Progenitor cell of endocrine pancreas (in vitro differentiated cells): ENCODE measurements at regions not wholly inside any gene's neighbourhood (a gene's known extent, or its start where the extent isn't known, plus 50 kb on each side); places are given as distances from the start of the nearest gene placed in this dataset.
"Not testable (repeated sequence)": the region's sequence is repeated elsewhere in the genome, so short reads cannot be mapped to it uniquely, and the experiment has no call there.

Experiments
- DNase-seq: peaks from one replicate; pipeline ENCODE4 v3.0.0; 2021; ENCODE audit warnings: low spot score; ENCODE audit not compliant: unreplicated experiment
- H3K27ac Mint-ChIP-seq: 2 replicates; pipeline ENCODE4 v1.8.0; 2021; ENCODE audit warnings: mild to moderate bottlenecking, moderate library complexity, mixed read lengths
- H3K27me3 Mint-ChIP-seq: 2 replicates; pipeline ENCODE4 v1.8.0; 2021; ENCODE audit warnings: mixed read lengths
- H3K36me3 Mint-ChIP-seq: 2 replicates; pipeline ENCODE4 v1.8.0; 2022; ENCODE audit warnings: mixed read lengths; ENCODE audit not compliant: insufficient read depth
- H3K4me1 Mint-ChIP-seq: 2 replicates; pipeline ENCODE4 v1.8.0; 2021; ENCODE audit warnings: low read depth, mixed read lengths
- H3K4me3 Mint-ChIP-seq: 2 replicates; pipeline ENCODE4 v1.8.0; 2021; ENCODE audit warnings: low read depth, mild to moderate bottlenecking, moderate library complexity, mixed read lengths
- H3K9me3 Mint-ChIP-seq: 2 replicates; pipeline ENCODE4 v1.8.0; 2021; ENCODE audit warnings: low read depth, mixed read lengths
- TF ChIP-seq, protein P1 (sequence below): fragments of 200-600 bp; sonication (generic); IDR thresholded peaks from one replicate; pipeline ENCODE4 v1.5.0; 2021; ENCODE audit warnings: antibody characterized with exemption, mild to moderate bottlenecking; ENCODE audit not compliant: unreplicated experiment

DNA sequence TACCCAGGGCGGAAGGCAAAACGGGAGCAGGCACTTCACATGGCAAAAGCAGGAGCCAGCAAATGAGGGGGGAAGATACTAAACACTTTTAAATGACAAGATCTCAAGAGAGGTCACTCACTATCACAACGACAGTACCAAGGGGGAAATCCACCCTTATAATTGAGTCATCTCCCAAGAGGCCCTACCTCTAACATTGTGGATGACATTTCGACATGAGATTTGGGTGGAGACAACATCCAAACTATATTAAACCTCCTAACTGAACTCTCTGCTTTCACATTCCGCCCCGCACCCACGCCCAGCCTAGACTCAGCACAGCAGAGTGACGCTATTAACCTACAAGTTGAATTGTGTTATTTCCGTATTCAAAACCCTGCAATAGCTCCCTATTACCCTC, 76.7 kb upstream of the SCAF11 start:
- DNase-seq: no peak
- H3K27ac Mint-ChIP-seq: no peak overlapping the region
- no peaks in the 10 kb centered on the region for H3K9me3 Mint-ChIP-seq
- no peaks in the 10 kb centered on the region for H3K36me3 Mint-ChIP-seq
- H3K4me3 Mint-ChIP-seq: no peak overlapping the region
- H3K4me1 Mint-ChIP-seq: no peaks in the 10 kb centered on the region
- TF ChIP-seq, protein P1, sequence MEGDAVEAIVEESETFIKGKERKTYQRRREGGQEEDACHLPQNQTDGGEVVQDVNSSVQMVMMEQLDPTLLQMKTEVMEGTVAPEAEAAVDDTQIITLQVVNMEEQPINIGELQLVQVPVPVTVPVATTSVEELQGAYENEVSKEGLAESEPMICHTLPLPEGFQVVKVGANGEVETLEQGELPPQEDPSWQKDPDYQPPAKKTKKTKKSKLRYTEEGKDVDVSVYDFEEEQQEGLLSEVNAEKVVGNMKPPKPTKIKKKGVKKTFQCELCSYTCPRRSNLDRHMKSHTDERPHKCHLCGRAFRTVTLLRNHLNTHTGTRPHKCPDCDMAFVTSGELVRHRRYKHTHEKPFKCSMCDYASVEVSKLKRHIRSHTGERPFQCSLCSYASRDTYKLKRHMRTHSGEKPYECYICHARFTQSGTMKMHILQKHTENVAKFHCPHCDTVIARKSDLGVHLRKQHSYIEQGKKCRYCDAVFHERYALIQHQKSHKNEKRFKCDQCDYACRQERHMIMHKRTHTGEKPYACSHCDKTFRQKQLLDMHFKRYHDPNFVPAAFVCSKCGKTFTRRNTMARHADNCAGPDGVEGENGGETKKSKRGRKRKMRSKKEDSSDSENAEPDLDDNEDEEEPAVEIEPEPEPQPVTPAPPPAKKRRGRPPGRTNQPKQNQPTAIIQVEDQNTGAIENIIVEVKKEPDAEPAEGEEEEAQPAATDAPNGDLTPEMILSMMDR: no peak
- no peaks in the 10 kb centered on the region for H3K27me3 Mint-ChIP-seq

DNA sequence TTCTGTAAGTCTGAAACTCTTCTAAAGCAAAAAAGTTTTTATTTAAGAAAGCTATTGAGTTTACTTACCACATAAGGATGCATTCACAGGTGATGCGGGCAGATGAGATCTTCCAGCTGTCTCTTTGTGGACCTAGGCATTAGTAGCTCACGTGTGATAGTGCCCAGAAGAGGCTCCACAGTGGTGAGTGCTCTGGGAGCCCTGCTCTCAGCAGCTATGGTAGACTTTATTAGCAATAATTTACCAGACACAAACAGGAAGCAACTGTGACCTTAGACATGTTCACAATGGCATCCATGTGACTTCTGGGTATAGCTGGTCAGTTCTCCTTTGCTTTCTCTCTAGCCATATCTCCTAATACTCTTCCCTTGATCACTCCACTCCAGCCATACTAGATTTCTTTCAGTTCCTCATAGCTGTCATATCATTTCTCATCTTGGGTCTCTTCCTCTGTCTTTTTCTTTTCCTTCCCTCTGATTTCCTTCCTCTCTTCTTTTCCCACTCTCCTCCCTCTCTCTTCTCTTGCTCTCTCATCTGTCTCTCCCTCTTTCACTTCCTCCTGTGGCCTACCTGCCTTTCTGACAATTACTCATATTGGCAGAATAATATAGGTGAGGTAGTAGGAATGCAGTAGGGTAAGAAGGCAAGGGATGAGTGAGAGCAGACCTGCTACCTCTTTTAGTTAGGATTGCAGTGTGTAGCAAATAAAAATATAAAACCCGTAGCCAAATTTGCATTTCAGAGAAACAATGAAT, 75.2 kb upstream of the SCAF11 start:
- no peak overlapping the region for H3K4me3 Mint-ChIP-seq
- H3K36me3 Mint-ChIP-seq: no peaks in the 10 kb centered on the region
- H3K27ac Mint-ChIP-seq: no peak overlapping the region

DNA sequence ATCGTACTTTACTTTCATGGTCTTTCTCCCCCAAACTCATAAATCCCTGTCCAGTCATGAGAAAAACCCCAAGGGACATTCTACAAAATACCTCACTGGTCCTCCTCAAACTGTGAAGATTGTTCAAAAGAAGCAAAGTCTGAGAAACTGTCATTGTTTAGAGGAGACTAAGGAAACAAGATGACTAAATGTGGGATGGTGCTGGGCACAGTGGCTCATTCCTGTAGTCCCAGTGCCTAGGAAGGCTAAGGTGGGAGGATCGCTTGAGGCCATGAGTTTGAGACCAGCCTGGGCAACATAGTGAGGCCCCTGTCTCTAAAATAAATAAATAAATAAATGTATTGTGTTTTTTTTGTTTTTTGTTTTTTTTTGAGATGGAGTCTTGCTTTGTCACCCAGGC, 74.2 kb upstream of the SCAF11 start:
- Mint-ChIP-seq H3K27me3 (no peaks in the 10 kb centered on the region), H3K27ac (no peak overlapping the region), H3K9me3 (peaks cover 14% of the 10 kb centered on the region), H3K36me3 (peaks cover under 1% of the 10 kb centered on the region), H3K4me1 (no peaks in the 10 kb centered on the region), H3K4me3 (no peak overlapping the region)
- DNase-seq: no peak
- TF ChIP-seq, protein P1: no peak

More for the DNA sequence above, 75.2 kb upstream of the SCAF11 start:
- TF ChIP-seq, protein P1: no peak
- Mint-ChIP-seq H3K27me3 (no peaks in the 10 kb centered on the region), H3K9me3 (peaks cover 7% of the 10 kb centered on the region), H3K4me1 (no peaks in the 10 kb centered on the region)
- DNase-seq: no peak

DNA sequence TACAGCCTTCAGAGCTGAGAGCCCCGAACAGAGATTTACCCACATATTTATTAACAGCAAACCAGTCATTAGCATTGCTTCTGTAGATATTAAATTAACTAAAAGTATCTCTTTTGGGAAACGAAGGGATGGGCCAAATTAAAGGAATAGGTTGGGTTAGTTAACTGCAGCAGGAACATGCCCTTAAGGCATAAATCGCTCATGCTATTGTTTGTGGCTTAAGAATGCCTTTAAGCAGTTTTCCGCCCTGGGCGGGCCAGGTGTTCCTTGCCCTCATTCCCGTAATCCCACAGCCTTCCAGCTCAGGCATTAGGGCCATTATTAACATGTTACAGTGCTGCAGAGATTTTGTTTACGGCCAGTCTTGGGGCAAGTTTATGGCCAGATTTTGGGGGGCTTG, 68.3 kb upstream of the SCAF11 start:
- H3K4me1 Mint-ChIP-seq, H3K36me3 Mint-ChIP-seq: not testable (repeated sequence)

DNA sequence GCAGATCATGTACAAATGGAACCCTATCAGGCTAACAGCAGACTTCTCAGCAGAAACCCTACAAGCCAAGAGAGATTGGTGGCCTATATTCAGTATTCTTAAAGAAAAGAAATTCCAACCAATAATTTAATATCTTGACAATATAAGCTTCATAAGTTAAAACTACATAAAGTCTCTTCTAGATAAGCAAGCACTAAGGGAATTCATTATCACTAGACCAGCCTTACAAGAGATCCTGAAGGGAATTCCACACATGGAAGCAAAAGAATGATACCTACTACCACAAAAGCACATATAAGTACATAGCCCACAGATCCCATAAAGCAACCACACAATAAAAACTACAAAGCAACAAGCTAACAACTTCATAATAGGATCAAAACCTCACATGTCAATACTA, 60.4 kb upstream of the SCAF11 start:
- Mint-ChIP-seq H3K27ac (no peak overlapping the region), H3K36me3 (no peaks in the 10 kb centered on the region), H3K9me3 (peaks cover 38% of the 10 kb centered on the region), H3K27me3 (no peaks in the 10 kb centered on the region), H3K4me3 (no peak overlapping the region), H3K4me1 (no peaks in the 10 kb centered on the region)
- DNase-seq: no peak
- TF ChIP-seq, protein P1: no peak

More for the DNA sequence above, 68.3 kb upstream of the SCAF11 start:
- H3K27ac Mint-ChIP-seq, H3K4me3 Mint-ChIP-seq, H3K27me3 Mint-ChIP-seq, DNase-seq: not testable (repeated sequence)
- peaks cover 32% of the 10 kb centered on the region for H3K9me3 Mint-ChIP-seq

DNA sequence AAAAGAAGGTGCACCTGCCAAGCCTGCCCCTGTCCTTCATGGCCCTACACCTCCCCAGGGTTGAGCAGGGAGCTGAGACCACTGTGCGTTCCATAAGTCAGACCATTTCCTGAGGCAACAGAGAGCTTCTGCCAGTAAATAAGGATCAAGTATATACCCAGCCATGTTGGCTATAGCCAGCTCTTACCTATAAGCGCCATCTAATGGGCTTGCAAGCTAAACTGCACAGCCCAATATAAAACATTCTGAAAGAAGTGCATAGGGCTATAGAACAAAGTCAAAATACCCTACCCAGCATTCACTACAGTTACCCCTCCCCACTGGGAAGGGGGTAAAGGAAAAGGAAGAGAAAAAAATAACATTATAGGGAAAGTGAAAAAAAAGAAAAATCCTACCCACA, 59.3 kb upstream of the SCAF11 start:
- no peaks in the 10 kb centered on the region for H3K27me3 Mint-ChIP-seq
- H3K36me3 Mint-ChIP-seq: no peaks in the 10 kb centered on the region
- no peaks in the 10 kb centered on the region for H3K4me1 Mint-ChIP-seq
- H3K27ac Mint-ChIP-seq: no peak overlapping the region
- peaks cover 37% of the 10 kb centered on the region for H3K9me3 Mint-ChIP-seq
- TF ChIP-seq, protein P1: no peak
- DNase-seq: no peak
- H3K4me3 Mint-ChIP-seq: no peak overlapping the region
